ENCODE measurements at regions not wholly inside any gene's neighbourhood (a gene's known extent, or its start where the extent isn't known, plus 50 kb on each side); places are given as distances from the start of the nearest gene placed in this dataset.

GRCh38 chr5:74096325-74096724 lies 470.3 kb downstream of the ARHGEF28 start:
- no peak for ATAC-seq
- no peak overlapping the region for H3K4me3 ChIP-seq
- H3K27ac Mint-ChIP-seq, result no peak overlapping the region

More at GRCh38 chr5:74096325-74096724, 470.3 kb downstream of the ARHGEF28 start:
- no peaks in the 10 kb centered on the region for H3K36me3 ChIP-seq (ENCODE audit: insufficient read depth)
- Mint-ChIP-seq H3K27me3 (ENCODE audit: insufficient read depth, low read depth, poor library complexity) (no peaks in the 10 kb centered on the region), H3K36me3 (ENCODE audit: low read depth) (peaks cover 2% of the 10 kb centered on the region; the same call in 1 of the 3 replicates), H3K4me3 (no peak overlapping the region), H3K4me1 (no peaks in the 10 kb centered on the region; the same call in 2 of the 3 replicates), H3K9me3 (peaks cover 9% of the 10 kb centered on the region; the same call in 2 of the 3 replicates)
- H3K4me2 ChIP-seq, result no peak overlapping the region
- no peak overlapping the region for H3K27ac ChIP-seq (ENCODE audit: low read depth)
- peaks cover 13% of the 10 kb centered on the region; the same call in 1 of the 2 replicates for H3K9me2 ChIP-seq (ENCODE audit: insufficient read depth)
- TF ChIP-seq, protein P1, sequence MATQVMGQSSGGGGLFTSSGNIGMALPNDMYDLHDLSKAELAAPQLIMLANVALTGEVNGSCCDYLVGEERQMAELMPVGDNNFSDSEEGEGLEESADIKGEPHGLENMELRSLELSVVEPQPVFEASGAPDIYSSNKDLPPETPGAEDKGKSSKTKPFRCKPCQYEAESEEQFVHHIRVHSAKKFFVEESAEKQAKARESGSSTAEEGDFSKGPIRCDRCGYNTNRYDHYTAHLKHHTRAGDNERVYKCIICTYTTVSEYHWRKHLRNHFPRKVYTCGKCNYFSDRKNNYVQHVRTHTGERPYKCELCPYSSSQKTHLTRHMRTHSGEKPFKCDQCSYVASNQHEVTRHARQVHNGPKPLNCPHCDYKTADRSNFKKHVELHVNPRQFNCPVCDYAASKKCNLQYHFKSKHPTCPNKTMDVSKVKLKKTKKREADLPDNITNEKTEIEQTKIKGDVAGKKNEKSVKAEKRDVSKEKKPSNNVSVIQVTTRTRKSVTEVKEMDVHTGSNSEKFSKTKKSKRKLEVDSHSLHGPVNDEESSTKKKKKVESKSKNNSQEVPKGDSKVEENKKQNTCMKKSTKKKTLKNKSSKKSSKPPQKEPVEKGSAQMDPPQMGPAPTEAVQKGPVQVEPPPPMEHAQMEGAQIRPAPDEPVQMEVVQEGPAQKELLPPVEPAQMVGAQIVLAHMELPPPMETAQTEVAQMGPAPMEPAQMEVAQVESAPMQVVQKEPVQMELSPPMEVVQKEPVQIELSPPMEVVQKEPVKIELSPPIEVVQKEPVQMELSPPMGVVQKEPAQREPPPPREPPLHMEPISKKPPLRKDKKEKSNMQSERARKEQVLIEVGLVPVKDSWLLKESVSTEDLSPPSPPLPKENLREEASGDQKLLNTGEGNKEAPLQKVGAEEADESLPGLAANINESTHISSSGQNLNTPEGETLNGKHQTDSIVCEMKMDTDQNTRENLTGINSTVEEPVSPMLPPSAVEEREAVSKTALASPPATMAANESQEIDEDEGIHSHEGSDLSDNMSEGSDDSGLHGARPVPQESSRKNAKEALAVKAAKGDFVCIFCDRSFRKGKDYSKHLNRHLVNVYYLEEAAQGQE (IDR thresholded peaks at IDR 0.05; ENCODE audit: unreplicated experiment), result no peak
- TF ChIP-seq STAT1 (IDR thresholded peaks at IDR 0.05; ENCODE audit: unreplicated experiment) (no peak), CREB1 (CRISPR knock-in tag; IDR thresholded peaks at IDR 0.05; ENCODE audit: low read depth) (no peak), ZNF114 (CRISPR knock-in tag; IDR thresholded peaks at IDR 0.05) (no peak), EZH2phosphoT487 (IDR thresholded peaks at IDR 0.05; ENCODE audit: unreplicated experiment) (no peak), ZNF331 (CRISPR knock-in tag; IDR thresholded peaks at IDR 0.05; ENCODE audit: low read depth) (no peak), EZH2 (IDR thresholded peaks at IDR 0.05; ENCODE audit: low read depth, unreplicated experiment) (no peak)
- TF ChIP-seq, protein P2, sequence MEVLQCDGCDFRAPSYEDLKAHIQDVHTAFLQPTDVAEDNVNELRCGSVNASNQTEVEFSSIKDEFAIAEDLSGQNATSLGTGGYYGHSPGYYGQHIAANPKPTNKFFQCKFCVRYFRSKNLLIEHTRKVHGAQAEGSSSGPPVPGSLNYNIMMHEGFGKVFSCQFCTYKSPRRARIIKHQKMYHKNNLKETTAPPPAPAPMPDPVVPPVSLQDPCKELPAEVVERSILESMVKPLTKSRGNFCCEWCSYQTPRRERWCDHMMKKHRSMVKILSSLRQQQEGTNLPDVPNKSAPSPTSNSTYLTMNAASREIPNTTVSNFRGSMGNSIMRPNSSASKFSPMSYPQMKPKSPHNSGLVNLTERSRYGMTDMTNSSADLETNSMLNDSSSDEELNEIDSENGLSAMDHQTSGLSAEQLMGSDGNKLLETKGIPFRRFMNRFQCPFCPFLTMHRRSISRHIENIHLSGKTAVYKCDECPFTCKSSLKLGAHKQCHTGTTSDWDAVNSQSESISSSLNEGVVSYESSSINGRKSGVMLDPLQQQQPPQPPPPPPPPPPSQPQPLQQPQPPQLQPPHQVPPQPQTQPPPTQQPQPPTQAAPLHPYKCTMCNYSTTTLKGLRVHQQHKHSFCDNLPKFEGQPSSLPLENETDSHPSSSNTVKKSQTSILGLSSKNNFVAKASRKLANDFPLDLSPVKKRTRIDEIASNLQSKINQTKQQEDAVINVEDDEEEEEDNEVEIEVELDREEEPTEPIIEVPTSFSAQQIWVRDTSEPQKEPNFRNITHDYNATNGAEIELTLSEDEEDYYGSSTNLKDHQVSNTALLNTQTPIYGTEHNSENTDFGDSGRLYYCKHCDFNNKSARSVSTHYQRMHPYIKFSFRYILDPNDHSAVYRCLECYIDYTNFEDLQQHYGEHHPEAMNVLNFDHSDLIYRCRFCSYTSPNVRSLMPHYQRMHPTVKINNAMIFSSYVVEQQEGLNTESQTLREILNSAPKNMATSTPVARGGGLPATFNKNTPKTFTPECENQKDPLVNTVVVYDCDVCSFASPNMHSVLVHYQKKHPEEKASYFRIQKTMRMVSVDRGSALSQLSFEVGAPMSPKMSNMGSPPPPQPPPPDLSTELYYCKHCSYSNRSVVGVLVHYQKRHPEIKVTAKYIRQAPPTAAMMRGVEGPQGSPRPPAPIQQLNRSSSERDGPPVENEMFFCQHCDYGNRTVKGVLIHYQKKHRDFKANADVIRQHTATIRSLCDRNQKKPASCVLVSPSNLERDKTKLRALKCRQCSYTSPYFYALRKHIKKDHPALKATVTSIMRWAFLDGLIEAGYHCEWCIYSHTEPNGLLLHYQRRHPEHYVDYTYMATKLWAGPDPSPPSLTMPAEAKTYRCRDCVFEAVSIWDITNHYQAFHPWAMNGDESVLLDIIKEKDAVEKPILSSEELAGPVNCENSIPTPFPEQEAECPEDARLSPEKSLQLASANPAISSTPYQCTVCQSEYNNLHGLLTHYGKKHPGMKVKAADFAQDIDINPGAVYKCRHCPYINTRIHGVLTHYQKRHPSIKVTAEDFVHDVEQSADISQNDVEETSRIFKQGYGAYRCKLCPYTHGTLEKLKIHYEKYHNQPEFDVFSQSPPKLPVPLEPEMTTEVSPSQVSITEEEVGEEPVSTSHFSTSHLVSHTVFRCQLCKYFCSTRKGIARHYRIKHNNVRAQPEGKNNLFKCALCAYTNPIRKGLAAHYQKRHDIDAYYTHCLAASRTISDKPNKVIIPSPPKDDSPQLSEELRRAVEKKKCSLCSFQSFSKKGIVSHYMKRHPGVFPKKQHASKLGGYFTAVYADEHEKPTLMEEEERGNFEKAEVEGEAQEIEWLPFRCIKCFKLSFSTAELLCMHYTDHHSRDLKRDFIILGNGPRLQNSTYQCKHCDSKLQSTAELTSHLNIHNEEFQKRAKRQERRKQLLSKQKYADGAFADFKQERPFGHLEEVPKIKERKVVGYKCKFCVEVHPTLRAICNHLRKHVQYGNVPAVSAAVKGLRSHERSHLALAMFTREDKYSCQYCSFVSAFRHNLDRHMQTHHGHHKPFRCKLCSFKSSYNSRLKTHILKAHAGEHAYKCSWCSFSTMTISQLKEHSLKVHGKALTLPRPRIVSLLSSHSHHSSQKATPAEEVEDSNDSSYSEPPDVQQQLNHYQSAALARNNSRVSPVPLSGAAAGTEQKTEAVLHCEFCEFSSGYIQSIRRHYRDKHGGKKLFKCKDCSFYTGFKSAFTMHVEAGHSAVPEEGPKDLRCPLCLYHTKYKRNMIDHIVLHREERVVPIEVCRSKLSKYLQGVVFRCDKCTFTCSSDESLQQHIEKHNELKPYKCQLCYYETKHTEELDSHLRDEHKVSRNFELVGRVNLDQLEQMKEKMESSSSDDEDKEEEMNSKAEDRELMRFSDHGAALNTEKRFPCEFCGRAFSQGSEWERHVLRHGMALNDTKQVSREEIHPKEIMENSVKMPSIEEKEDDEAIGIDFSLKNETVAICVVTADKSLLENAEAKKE (CRISPR knock-in tag; IDR thresholded peaks at IDR 0.05), result no peak
- TF ChIP-seq, protein P3, sequence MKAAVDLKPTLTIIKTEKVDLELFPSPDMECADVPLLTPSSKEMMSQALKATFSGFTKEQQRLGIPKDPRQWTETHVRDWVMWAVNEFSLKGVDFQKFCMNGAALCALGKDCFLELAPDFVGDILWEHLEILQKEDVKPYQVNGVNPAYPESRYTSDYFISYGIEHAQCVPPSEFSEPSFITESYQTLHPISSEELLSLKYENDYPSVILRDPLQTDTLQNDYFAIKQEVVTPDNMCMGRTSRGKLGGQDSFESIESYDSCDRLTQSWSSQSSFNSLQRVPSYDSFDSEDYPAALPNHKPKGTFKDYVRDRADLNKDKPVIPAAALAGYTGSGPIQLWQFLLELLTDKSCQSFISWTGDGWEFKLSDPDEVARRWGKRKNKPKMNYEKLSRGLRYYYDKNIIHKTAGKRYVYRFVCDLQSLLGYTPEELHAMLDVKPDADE (IDR thresholded peaks at IDR 0.05), result no peak
- no peaks in the 10 kb centered on the region for H3F3A ChIP-seq (replicated peaks; ENCODE audit: low read depth)
- H4K20me1 ChIP-seq (replicated peaks; ENCODE audit: insufficient read depth), result no peaks in the 10 kb centered on the region
- no peaks in the 10 kb centered on the region for H3K27me3 ChIP-seq (ENCODE audit: insufficient read depth)
- no peak for DNase-seq (ENCODE audit: low spot score)
- no peaks in the 10 kb centered on the region for H3K4me1 ChIP-seq (ENCODE audit: insufficient read depth)
- no peaks in the 10 kb centered on the region for H3K79me2 ChIP-seq (replicated peaks; ENCODE audit: insufficient read depth)
- H2AFZ ChIP-seq, result no peak overlapping the region

Measured in GM23338 (cell line).